ENCODE measurements at regions not wholly inside any gene's neighbourhood (a gene's known extent, or its start where the extent isn't known, plus 50 kb on each side); places are given as distances from the start of the nearest gene placed in this dataset.

DNA sequence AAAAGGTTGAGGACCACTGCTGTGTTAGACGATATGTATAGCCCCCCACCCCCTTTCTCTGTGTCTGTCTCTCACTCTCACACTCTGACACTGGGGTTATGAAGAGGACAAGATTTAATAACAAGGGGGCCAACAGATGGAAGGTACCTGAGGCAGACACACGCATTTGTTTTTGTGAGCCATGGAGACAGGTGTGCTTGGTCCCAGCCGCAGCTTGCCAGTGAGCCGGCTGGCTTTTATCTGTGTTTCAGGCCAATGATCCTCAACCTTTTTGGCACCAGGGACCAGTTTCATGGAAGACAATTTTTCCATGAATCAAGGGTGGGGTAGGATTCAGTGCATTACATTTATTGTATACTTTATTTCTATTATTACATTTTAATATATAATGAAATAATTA, 394.9 kb upstream of the RGMA start:
- TF ChIP-seq, protein P1, sequence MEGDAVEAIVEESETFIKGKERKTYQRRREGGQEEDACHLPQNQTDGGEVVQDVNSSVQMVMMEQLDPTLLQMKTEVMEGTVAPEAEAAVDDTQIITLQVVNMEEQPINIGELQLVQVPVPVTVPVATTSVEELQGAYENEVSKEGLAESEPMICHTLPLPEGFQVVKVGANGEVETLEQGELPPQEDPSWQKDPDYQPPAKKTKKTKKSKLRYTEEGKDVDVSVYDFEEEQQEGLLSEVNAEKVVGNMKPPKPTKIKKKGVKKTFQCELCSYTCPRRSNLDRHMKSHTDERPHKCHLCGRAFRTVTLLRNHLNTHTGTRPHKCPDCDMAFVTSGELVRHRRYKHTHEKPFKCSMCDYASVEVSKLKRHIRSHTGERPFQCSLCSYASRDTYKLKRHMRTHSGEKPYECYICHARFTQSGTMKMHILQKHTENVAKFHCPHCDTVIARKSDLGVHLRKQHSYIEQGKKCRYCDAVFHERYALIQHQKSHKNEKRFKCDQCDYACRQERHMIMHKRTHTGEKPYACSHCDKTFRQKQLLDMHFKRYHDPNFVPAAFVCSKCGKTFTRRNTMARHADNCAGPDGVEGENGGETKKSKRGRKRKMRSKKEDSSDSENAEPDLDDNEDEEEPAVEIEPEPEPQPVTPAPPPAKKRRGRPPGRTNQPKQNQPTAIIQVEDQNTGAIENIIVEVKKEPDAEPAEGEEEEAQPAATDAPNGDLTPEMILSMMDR (IDR thresholded peaks at IDR 0.05), result no peak
- Mint-ChIP-seq H3K4me3 (no peak overlapping the region), H3K9me3 (peaks cover 52% of the 10 kb centered on the region), H3K27me3 (ENCODE audit: insufficient read depth) (no peaks in the 10 kb centered on the region), H3K4me1 (ENCODE audit: low read depth) (no peaks in the 10 kb centered on the region), H3K27ac (no peak overlapping the region), H3K36me3 (ENCODE audit: low read depth) (no peaks in the 10 kb centered on the region)
- DNase-seq, result no peak

DNA sequence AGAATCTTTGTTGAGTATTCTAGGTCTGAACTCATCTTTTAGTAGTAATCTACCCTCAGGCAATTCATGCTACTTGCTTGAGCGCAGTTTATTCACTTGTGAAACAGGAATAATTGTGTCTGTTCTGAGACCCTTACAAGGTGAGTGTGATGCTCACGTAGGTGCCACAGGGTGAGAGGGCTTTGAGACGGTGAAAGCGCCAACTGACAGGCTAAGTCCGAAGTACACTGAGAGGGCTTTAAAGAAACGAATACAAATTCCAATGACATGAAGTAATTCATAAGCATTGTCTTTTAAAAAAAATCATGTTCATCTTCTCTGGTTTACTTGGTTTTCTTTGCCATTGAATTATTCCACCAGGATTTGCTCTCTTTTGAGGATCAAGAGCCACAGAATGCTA, 393.7 kb upstream of the RGMA start:
- TF ChIP-seq, protein P1 (IDR thresholded peaks at IDR 0.05), result no peak
- Mint-ChIP-seq H3K9me3 (peaks cover 53% of the 10 kb centered on the region), H3K4me3 (no peak overlapping the region), H3K27ac (no peak overlapping the region), H3K4me1 (ENCODE audit: low read depth) (no peaks in the 10 kb centered on the region), H3K27me3 (ENCODE audit: insufficient read depth) (no peaks in the 10 kb centered on the region), H3K36me3 (ENCODE audit: low read depth) (no peaks in the 10 kb centered on the region)
- no peak for DNase-seq

DNA sequence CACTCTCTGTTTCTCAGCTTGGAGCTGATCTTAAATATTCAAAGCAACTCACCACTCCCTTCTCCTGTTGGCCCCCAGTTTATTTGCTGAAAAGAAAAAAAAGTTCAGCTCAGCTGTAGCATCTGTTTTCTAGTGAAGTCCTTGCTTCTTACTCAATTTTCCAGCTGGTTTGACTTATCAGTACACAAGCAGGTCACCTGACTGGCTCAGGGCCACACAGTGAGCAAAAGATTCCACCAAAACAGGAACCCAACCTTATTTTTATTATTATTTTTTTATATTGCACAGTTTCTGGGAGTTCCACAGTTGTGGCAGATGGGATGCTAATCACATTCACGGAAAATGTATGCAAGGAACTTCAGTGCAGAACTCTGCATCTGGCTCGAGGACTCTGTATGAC, 390.7 kb upstream of the RGMA start:
- TF ChIP-seq, protein P1 (IDR thresholded peaks at IDR 0.05), result no peak
- no peak overlapping the region for H3K27ac Mint-ChIP-seq
- no peak for DNase-seq
- no peaks in the 10 kb centered on the region for H3K36me3 Mint-ChIP-seq (ENCODE audit: low read depth)
- no peaks in the 10 kb centered on the region for H3K4me1 Mint-ChIP-seq (ENCODE audit: low read depth)
- no peak overlapping the region for H3K4me3 Mint-ChIP-seq
- peaks cover 3% of the 10 kb centered on the region; the same call in 1 of the 2 replicates for H3K27me3 Mint-ChIP-seq (ENCODE audit: insufficient read depth)
- H3K9me3 Mint-ChIP-seq, result peaks cover 48% of the 10 kb centered on the region

DNA sequence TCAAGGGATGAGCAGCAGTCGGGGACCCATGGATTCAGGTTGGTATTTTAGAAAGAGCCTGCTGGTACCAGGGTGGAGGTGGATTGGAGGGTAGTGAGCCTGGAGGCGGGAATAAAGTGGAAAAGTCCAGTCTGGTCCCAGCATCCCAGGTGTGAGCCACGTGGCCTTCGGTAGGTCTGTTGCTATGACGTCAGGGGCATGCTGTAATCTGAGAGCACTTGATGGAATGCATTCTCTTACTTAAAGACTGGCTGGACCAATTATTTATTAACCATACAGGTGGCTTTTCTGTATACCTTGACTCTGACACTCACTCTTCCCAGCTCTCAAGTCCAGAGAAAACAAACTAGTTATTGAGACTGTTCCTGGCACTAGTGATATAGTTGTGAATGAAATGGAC, 389.9 kb upstream of the RGMA start:
- H3K27me3 Mint-ChIP-seq (ENCODE audit: insufficient read depth), result peaks cover 3% of the 10 kb centered on the region; the same call in 1 of the 2 replicates
- H3K4me3 Mint-ChIP-seq, result no peak overlapping the region
- H3K9me3 Mint-ChIP-seq, result peaks cover 51% of the 10 kb centered on the region
- TF ChIP-seq, protein P1 (IDR thresholded peaks at IDR 0.05), result no peak
- no peak for DNase-seq
- no peak overlapping the region for H3K27ac Mint-ChIP-seq
- H3K4me1 Mint-ChIP-seq (ENCODE audit: low read depth), result no peaks in the 10 kb centered on the region
- no peaks in the 10 kb centered on the region for H3K36me3 Mint-ChIP-seq (ENCODE audit: low read depth)

DNA sequence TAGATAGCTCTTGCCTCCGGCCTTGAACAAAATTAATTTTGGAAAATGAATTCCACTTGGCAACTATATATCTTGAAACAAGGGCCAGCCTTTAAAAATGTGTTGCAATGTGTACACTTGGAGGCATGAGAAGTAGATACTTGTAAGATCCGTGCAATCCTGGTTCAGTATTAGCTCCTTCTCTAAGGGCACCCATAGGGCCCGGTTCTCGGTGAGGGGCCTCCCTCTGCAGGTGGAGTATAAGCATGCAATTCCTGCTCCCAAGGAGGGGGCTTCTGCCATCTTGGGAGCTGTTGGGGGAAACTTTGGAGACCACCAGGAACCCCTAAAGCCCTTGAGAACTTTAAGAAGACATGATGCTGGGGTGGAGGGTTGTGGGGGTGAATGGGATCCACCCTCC, 388.7 kb upstream of the RGMA start:
- no peak for DNase-seq
- TF ChIP-seq, protein P1 (IDR thresholded peaks at IDR 0.05), result no peak
- H3K4me1 Mint-ChIP-seq (ENCODE audit: low read depth), result no peaks in the 10 kb centered on the region
- peaks cover 52% of the 10 kb centered on the region for H3K9me3 Mint-ChIP-seq
- H3K27me3 Mint-ChIP-seq (ENCODE audit: insufficient read depth), result peaks cover 3% of the 10 kb centered on the region; the same call in 1 of the 2 replicates
- H3K27ac Mint-ChIP-seq, result no peak overlapping the region
- H3K36me3 Mint-ChIP-seq (ENCODE audit: low read depth), result no peaks in the 10 kb centered on the region
- H3K4me3 Mint-ChIP-seq, result no peak overlapping the region

DNA sequence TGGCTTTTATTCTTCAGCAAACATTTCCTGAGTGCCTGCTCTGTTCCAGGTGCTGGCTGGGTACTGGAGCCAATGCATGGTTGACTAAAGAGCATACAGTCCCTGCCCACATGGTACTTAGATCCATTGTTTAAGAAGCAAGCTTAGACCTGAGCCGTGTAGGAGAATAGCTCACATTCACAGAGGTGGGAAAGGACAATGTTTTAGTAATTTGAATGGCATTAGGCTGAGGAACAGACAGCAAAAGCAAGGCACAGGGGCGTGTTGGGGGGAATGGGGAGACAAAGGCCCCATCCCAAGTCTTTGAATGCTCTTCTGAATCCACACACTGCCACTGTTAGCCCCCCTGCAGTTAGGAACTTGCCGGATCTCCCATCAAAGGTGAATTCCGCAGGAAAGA, 388.2 kb upstream of the RGMA start:
- Mint-ChIP-seq H3K4me3 (no peak overlapping the region), H3K27ac (no peak overlapping the region), H3K4me1 (ENCODE audit: low read depth) (no peaks in the 10 kb centered on the region), H3K27me3 (ENCODE audit: insufficient read depth) (peaks cover 3% of the 10 kb centered on the region; the same call in 1 of the 2 replicates), H3K9me3 (peaks cover 52% of the 10 kb centered on the region), H3K36me3 (ENCODE audit: low read depth) (no peaks in the 10 kb centered on the region)
- no peak for DNase-seq
- TF ChIP-seq, protein P1 (IDR thresholded peaks at IDR 0.05), result no peak
